ENCODE measurements at regions not wholly inside any gene's neighbourhood (a gene's known extent, or its start where the extent isn't known, plus 50 kb on each side); places are given as distances from the start of the nearest gene placed in this dataset.

DNA sequence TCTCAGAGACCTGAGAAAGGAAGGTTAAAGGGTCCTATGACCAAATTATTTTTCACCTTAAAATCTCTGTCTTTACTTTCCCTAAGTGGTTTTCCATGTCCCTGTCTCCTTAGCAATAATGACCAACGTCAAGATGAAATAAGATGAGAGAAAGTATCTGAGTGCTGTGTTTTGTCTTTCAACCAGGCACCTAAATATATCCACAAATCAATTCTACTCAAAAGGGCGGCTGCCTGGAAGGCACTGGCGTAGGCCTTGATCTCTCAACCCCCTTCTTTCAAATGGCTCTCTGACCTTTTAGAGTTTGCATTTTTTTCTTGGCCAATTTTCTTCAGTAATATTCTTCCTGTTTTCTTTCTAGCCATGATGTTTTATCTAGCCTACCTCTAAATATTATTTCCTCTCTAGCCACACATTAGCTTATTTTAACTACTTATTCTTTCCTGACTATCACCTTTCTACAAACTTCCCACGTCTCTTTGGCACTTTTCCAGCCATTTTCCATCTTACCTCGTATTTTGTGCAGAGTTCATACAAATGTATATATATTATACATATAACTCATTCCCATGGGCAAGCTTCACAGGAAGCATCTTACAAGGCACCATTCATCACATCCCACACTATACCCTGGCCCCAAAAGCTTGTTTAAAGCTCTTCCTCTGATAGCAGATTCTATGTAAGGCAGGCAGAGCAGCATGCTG is 204.5 kb downstream of the SNX18 start:
- Histone ChIP-seq H3K9me3 (ENCODE audit: control insufficient read depth in 1 of 2, low read length in 2 of 2) (no peaks in the 10 kb centered on the region), H3K4me3 (ENCODE audit: low read length in 2 of 2) (no peak overlapping the region), H3K27ac (ENCODE audit: low read depth, low read length) (no peak overlapping the region), H3K27me3 (ENCODE audit: insufficient read depth, low read length) (no peaks in the 10 kb centered on the region), H3K36me3 (ENCODE audit: insufficient read depth, low read length) (no peaks in the 10 kb centered on the region), H3K4me1 (ENCODE audit: insufficient read depth, low read length) (peaks cover 10% of the 10 kb centered on the region)
- Mint-ChIP-seq H3K36me3 (no peaks in the 10 kb centered on the region), H3K27me3 (no peaks in the 10 kb centered on the region), H3K9me3 (peaks cover 0 to 2% (median 0%) of the 10 kb centered on the region in 8 donors), H3K27ac (peak overlapping the region in 1 of 7 donors; percentile 70), H3K4me1 (peaks cover 10 to 21% (median 13%) of the 10 kb centered on the region in 4 donors), H3K4me3 (no peak overlapping the region)
- DNase-seq: no peak
- CTCF ChIA-PET (ENCODE audit: partially characterized antibody): interaction anchor here (1.2 kb wide), 1 partner anchor 11 kb away, joined by 3 read pairs; no protein-coding TSS in a partner anchor
- intact Hi-C loops (cut with micrococcal nuclease): no loop called here
- POLR2A ChIA-PET (ENCODE audit: partially characterized antibody): interaction anchor here (0.8 kb wide), 1 partner anchor 49 kb away, joined by 3 read pairs; no protein-coding TSS in a partner anchor

DNA sequence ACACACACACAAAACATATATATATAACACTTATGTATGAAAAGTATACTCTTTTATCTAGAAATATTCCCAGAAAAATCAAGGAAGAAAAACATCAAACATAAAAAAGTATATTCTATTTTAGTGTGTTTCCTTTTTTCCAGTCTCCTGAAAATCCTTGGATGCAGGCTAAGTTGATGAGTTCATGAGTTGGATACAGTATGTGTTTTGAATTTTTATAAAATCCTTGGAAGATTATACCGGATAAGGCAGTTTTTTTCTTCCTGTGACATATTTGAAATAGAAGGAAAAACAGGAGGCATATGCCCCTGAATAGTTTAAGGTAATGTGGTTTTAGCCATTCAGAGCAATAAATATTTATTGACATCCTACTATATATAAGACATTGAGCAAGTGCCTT is 203.6 kb downstream of the SNX18 start:
- no peaks in the 10 kb centered on the region for H3K36me3 Mint-ChIP-seq
- H3K4me1 Mint-ChIP-seq: peaks cover 12 to 26% (median 16%) of the 10 kb centered on the region in 4 donors
- H3K36me3 ChIP-seq (ENCODE audit: insufficient read depth, low read length): no peaks in the 10 kb centered on the region
- H3K4me1 ChIP-seq (ENCODE audit: insufficient read depth, low read length): peaks cover 13% of the 10 kb centered on the region
- POLR2A ChIA-PET (ENCODE audit: partially characterized antibody): no interaction called here
- no peak for DNase-seq
- no peak overlapping the region for H3K27ac ChIP-seq (ENCODE audit: low read depth, low read length)
- H3K9me3 ChIP-seq (ENCODE audit: control insufficient read depth in 1 of 2, low read length in 2 of 2): no peaks in the 10 kb centered on the region
- no peak overlapping the region for H3K27ac Mint-ChIP-seq
- H3K27me3 ChIP-seq (ENCODE audit: insufficient read depth, low read length): no peaks in the 10 kb centered on the region
- H3K9me3 Mint-ChIP-seq: peaks cover 0 to 3% (median 0%) of the 10 kb centered on the region in 8 donors
- H3K27me3 Mint-ChIP-seq: no peaks in the 10 kb centered on the region
- H3K4me3 Mint-ChIP-seq: no peak overlapping the region
- intact Hi-C loops (cut with micrococcal nuclease): no loop called here
- no peak overlapping the region for H3K4me3 ChIP-seq (ENCODE audit: low read length in 2 of 2)
- CTCF ChIA-PET (ENCODE audit: partially characterized antibody): interaction anchor here (1.3 kb wide), 1 partner anchor 8 kb away, joined by 3 read pairs; no protein-coding TSS in a partner anchor

DNA sequence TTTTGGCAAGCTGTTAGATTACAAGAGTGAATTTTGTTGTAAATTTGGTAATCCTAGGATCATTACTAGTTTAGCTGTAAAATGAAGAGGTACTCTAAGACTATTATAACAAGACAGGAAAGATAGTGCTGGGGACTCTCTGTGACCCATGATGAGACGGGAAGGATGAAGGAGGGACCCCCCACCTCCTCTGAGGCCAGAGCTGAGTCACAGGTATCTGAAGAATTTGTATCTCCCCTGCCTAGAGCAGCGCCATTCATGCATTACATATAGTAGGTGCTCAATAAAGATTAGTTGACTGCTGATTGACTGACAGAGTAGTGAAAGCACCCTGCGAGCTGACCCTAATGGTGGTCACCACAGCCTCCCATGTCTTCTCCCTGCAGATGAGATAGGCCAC is 202.8 kb downstream of the SNX18 start:
- H3K36me3 Mint-ChIP-seq: no peaks in the 10 kb centered on the region
- no peak overlapping the region for H3K4me3 Mint-ChIP-seq
- no peaks in the 10 kb centered on the region for H3K36me3 ChIP-seq (ENCODE audit: insufficient read depth, low read length)
- peak overlapping the region in 3 of 7 donors; percentile 1 to 44 (median 5) for H3K27ac Mint-ChIP-seq
- H3K9me3 Mint-ChIP-seq: peaks cover 0 to 6% (median 0%) of the 10 kb centered on the region in 8 donors
- H3K27ac ChIP-seq (ENCODE audit: low read depth, low read length): no peak overlapping the region
- H3K4me1 Mint-ChIP-seq: peaks cover 12 to 26% (median 16%) of the 10 kb centered on the region in 4 donors
- DNase-seq: no peak
- H3K27me3 ChIP-seq (ENCODE audit: insufficient read depth, low read length): no peaks in the 10 kb centered on the region
- intact Hi-C loops (cut with micrococcal nuclease): no loop called here
- ChIA-PET POLR2A (ENCODE audit: partially characterized antibody) (interaction anchor here (1.2 kb wide), 1 partner anchor 202 kb away, joined by 3 read pairs; no protein-coding TSS in a partner anchor), CTCF (ENCODE audit: partially characterized antibody) (interaction anchor here (1.2 to 1.3 kb wide), 2 partner anchors 9 to 10 kb away, joined by 3 read pairs; no protein-coding TSS in a partner anchor)
- H3K4me1 ChIP-seq (ENCODE audit: insufficient read depth, low read length): peaks cover 13% of the 10 kb centered on the region
- no peaks in the 10 kb centered on the region for H3K9me3 ChIP-seq (ENCODE audit: control insufficient read depth in 1 of 2, low read length in 2 of 2)
- no peaks in the 10 kb centered on the region for H3K27me3 Mint-ChIP-seq
- H3K4me3 ChIP-seq (ENCODE audit: low read length in 2 of 2): no peak overlapping the region

- Histone ChIP-seq H3K27me3 (ENCODE audit: insufficient read depth, low read length) (no peaks in the 10 kb centered on the region), H3K4me1 (ENCODE audit: insufficient read depth, low read length) (peaks cover 13% of the 10 kb centered on the region), H3K4me3 (ENCODE audit: low read length in 2 of 2) (no peak overlapping the region), H3K9me3 (ENCODE audit: control insufficient read depth in 1 of 2, low read length in 2 of 2) (no peaks in the 10 kb centered on the region), H3K36me3 (ENCODE audit: insufficient read depth, low read length) (no peaks in the 10 kb centered on the region), H3K27ac (ENCODE audit: low read depth, low read length) (no peak overlapping the region)
- DNase-seq: no peak
- Mint-ChIP-seq H3K9me3 (peaks cover 0 to 6% (median under 1%) of the 10 kb centered on the region in 8 donors), H3K4me1 (peaks cover 12 to 26% (median 16%) of the 10 kb centered on the region in 4 donors), H3K27ac (no peak overlapping the region), H3K36me3 (no peaks in the 10 kb centered on the region), H3K27me3 (peaks cover 0 to under 1% of the 10 kb centered on the region in 2 donors), H3K4me3 (no peak overlapping the region)
- intact Hi-C loops (cut with micrococcal nuclease): no loop called here
- CTCF ChIA-PET (ENCODE audit: partially characterized antibody): interaction anchor here (1.2 to 1.3 kb wide), 2 partner anchors 9 to 10 kb away, joined by 3 read pairs; no protein-coding TSS in a partner anchor
- POLR2A ChIA-PET (ENCODE audit: partially characterized antibody): interaction anchor here (0.7 to 1.2 kb wide), 3 partner anchors 9 to 201 kb away, joined by 3 read pairs; no protein-coding TSS in a partner anchor
Measured at GRCh38 chr5:54719384-54720283, 202.1 kb downstream of the SNX18 start.

- peaks cover 12 to 26% (median 16%) of the 10 kb centered on the region in 4 donors for H3K4me1 Mint-ChIP-seq
- no peaks in the 10 kb centered on the region for H3K36me3 Mint-ChIP-seq
- H3K27ac ChIP-seq (ENCODE audit: low read depth, low read length): no peak overlapping the region
- H3K4me1 ChIP-seq (ENCODE audit: insufficient read depth, low read length): peaks cover 13% of the 10 kb centered on the region
- peaks cover 2 to 3% of the 10 kb centered on the region in 2 donors for H3K27me3 Mint-ChIP-seq
- H3K36me3 ChIP-seq (ENCODE audit: insufficient read depth, low read length): no peaks in the 10 kb centered on the region
- CTCF ChIA-PET (ENCODE audit: partially characterized antibody): no interaction called here
- POLR2A ChIA-PET (ENCODE audit: partially characterized antibody): interaction anchor here (0.7 to 1.9 kb wide), 4 partner anchors 7 to 108 kb away, joined by 3 to 4 read pairs (median 3); no protein-coding TSS in a partner anchor
- no peak for DNase-seq
- peaks cover 0 to 6% (median 2%) of the 10 kb centered on the region in 8 donors for H3K9me3 Mint-ChIP-seq
- no peaks in the 10 kb centered on the region for H3K9me3 ChIP-seq (ENCODE audit: control insufficient read depth in 1 of 2, low read length in 2 of 2)
- H3K4me3 ChIP-seq (ENCODE audit: low read length in 2 of 2): no peak overlapping the region
- no peak overlapping the region for H3K4me3 Mint-ChIP-seq
- no peak overlapping the region for H3K27ac Mint-ChIP-seq
- intact Hi-C loops (cut with micrococcal nuclease): no loop called here
- no peaks in the 10 kb centered on the region for H3K27me3 ChIP-seq (ENCODE audit: insufficient read depth, low read length)
Measured at GRCh38 chr5:54718656-54719055, 201.1 kb downstream of the SNX18 start.

- no peak overlapping the region for H3K4me3 ChIP-seq (ENCODE audit: low read length in 2 of 2)
Measured at GRCh38 chr5:54717870-54718269, 200.3 kb downstream of the SNX18 start.

More at GRCh38 chr5:54717870-54718269, 200.3 kb downstream of the SNX18 start:
- DNase-seq: peak in 3 of 5 donors; percentile 2 to 18 (median 5)
- intact Hi-C loops (cut with micrococcal nuclease): no loop called here
- Mint-ChIP-seq H3K9me3 (peaks cover 0 to 6% (median 1%) of the 10 kb centered on the region in 8 donors), H3K4me1 (peaks cover 10 to 20% (median 14%) of the 10 kb centered on the region in 4 donors), H3K27me3 (peaks cover 2 to 3% of the 10 kb centered on the region in 2 donors), H3K4me3 (peak overlapping the region in 3 of 8 donors; percentile 3 to 10 (median 4)), H3K27ac (no peak overlapping the region), H3K36me3 (no peaks in the 10 kb centered on the region)
- H3K9me3 ChIP-seq (ENCODE audit: control insufficient read depth in 1 of 2, low read length in 2 of 2): no peaks in the 10 kb centered on the region
- no peaks in the 10 kb centered on the region for H3K36me3 ChIP-seq (ENCODE audit: insufficient read depth, low read length)
- ChIA-PET CTCF (ENCODE audit: partially characterized antibody) (no interaction called here), POLR2A (ENCODE audit: partially characterized antibody) (interaction anchor here (0.8 to 1.9 kb wide), 3 partner anchors 8 to 108 kb away, joined by 3 to 4 read pairs (median 3); no protein-coding TSS in a partner anchor)
- no peak overlapping the region for H3K27ac ChIP-seq (ENCODE audit: low read depth, low read length)
- H3K4me1 ChIP-seq (ENCODE audit: insufficient read depth, low read length): peaks cover 13% of the 10 kb centered on the region
- H3K27me3 ChIP-seq (ENCODE audit: insufficient read depth, low read length): no peaks in the 10 kb centered on the region
